Immature natural killer cell (primary cell): ENCODE measurements at regions not wholly inside any gene's neighbourhood (a gene's known extent, or its start where the extent isn't known, plus 50 kb on each side); places are given as distances from the start of the nearest gene placed in this dataset.

Experiments used
- DNase-seq, 3 donors: peaks; one replicate each; pipeline ENCODE4 v3.0.0; 2022; ENCODE audit warnings: mixed read lengths in 1 of 3
- H3K27ac Mint-ChIP-seq, 6 donors: one replicate each; pipeline ENCODE4 v1.8.0; 2020; ENCODE audit warnings: mixed read lengths in 6 of 6, mild to moderate bottlenecking in 5 of 6, inconsistent platforms in 4 of 6, moderate library complexity in 3 of 6
- H3K27me3 Mint-ChIP-seq, 3 donors: one replicate each; pipeline ENCODE4 v1.8.0; 2020 to 2021; ENCODE audit warnings: low read depth in 3 of 3, mild to moderate bottlenecking in 3 of 3, mixed read lengths in 3 of 3, moderate library complexity in 3 of 3, inconsistent platforms in 1 of 3
- H3K36me3 Mint-ChIP-seq, 3 donors: one replicate each; pipeline ENCODE4 v1.8.0; 2020; ENCODE audit warnings: mixed read lengths in 3 of 3, inconsistent platforms in 2 of 3, mild to moderate bottlenecking in 2 of 3
- H3K4me1 Mint-ChIP-seq, 2 donors: one replicate each; pipeline ENCODE4 v1.8.0; 2020; ENCODE audit warnings: inconsistent platforms in 2 of 2, mild to moderate bottlenecking in 2 of 2, mixed read lengths in 2 of 2, moderate library complexity in 1 of 2
- H3K4me3 Mint-ChIP-seq, 5 donors: one replicate each; pipeline ENCODE4 v1.8.0; 2020; ENCODE audit warnings: mild to moderate bottlenecking in 5 of 5, mixed read lengths in 5 of 5, inconsistent platforms in 3 of 5, moderate library complexity in 3 of 5
- H3K9me3 Mint-ChIP-seq, 6 donors: one replicate each; pipeline ENCODE4 v1.8.0; 2020; ENCODE audit warnings: mild to moderate bottlenecking in 6 of 6, mixed read lengths in 6 of 6, inconsistent platforms in 4 of 6, moderate library complexity in 3 of 6

DNA sequence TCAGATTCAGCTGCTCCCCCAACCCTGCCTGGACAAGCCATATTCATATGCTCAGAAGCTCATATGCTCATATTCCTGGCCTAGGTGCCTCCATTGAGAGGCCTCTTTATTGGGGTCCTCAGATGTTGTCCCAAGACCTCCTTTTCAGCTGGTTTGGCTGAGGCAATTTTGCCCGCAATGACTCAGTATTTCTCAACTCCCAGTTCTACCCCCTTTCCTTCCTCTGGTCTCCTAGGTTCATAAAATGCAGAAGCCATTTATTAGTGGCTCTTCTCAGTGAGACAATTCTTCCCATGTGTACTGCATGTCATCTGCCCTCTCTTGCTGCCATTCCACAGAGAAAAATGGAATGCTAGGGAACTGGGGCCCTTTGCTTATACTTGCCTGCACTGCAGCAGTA lies 110.7 kb downstream of the INHBA start:
- H3K36me3 Mint-ChIP-seq = peaks cover 0 to 4% (median 0%) of the 10 kb centered on the region in 3 donors
- no peak overlapping the region for H3K4me3 Mint-ChIP-seq
- no peak overlapping the region for H3K27ac Mint-ChIP-seq
- H3K4me1 Mint-ChIP-seq = no peaks in the 10 kb centered on the region
- H3K9me3 Mint-ChIP-seq = peaks cover 9 to 50% (median 15%) of the 10 kb centered on the region in 6 donors
- peaks cover 0 to 2% (median 0%) of the 10 kb centered on the region in 3 donors for H3K27me3 Mint-ChIP-seq
- no peak for DNase-seq

- Mint-ChIP-seq H3K36me3 (no peaks in the 10 kb centered on the region), H3K4me1 (no peaks in the 10 kb centered on the region), H3K9me3 (peaks cover 3 to 38% (median 10%) of the 10 kb centered on the region in 6 donors), H3K27me3 (peaks cover 0 to 2% (median 0%) of the 10 kb centered on the region in 3 donors), H3K27ac (no peak overlapping the region), H3K4me3 (no peak overlapping the region)
- no peak for DNase-seq
Measured at GRCh38 chr7:41590986-41591385, 111.9 kb downstream of the INHBA start.

- Mint-ChIP-seq H3K4me1 (no peaks in the 10 kb centered on the region), H3K27ac (no peak overlapping the region), H3K4me3 (no peak overlapping the region), H3K9me3 (peaks cover 0 to 24% (median 6%) of the 10 kb centered on the region in 6 donors), H3K27me3 (peaks cover 0 to 2% (median 0%) of the 10 kb centered on the region in 3 donors), H3K36me3 (no peaks in the 10 kb centered on the region)
- DNase-seq = no peak
Measured at GRCh38 chr7:41588341-41588740, 114.5 kb downstream of the INHBA start.

- H3K27me3 Mint-ChIP-seq = peaks cover 0 to 2% (median 0%) of the 10 kb centered on the region in 3 donors
- peaks cover 0 to 20% (median 6%) of the 10 kb centered on the region in 6 donors for H3K9me3 Mint-ChIP-seq
- DNase-seq = no peak
- no peaks in the 10 kb centered on the region for H3K36me3 Mint-ChIP-seq
- H3K4me3 Mint-ChIP-seq = no peak overlapping the region
- no peaks in the 10 kb centered on the region for H3K4me1 Mint-ChIP-seq
- no peak overlapping the region for H3K27ac Mint-ChIP-seq
Measured at GRCh38 chr7:41586931-41587640, 115.8 kb downstream of the INHBA start.

GRCh38 chr7:41584746-41585145 lies 118.1 kb downstream of the INHBA start:
- Mint-ChIP-seq H3K4me1 (no peaks in the 10 kb centered on the region), H3K4me3 (no peak overlapping the region), H3K27me3 (peaks cover 0 to 2% (median 1%) of the 10 kb centered on the region in 3 donors)

GRCh38 chr7:41582116-41582515 lies 120.8 kb downstream of the INHBA start:
- Mint-ChIP-seq H3K4me3 (no peak overlapping the region), H3K9me3 (peaks cover 0 to 5% (median under 1%) of the 10 kb centered on the region in 6 donors), H3K27ac (no peak overlapping the region), H3K27me3 (peaks cover 0 to 1% (median 0%) of the 10 kb centered on the region in 3 donors), H3K36me3 (no peaks in the 10 kb centered on the region), H3K4me1 (no peaks in the 10 kb centered on the region)
- no peak for DNase-seq

More at GRCh38 chr7:41584746-41585145, 118.1 kb downstream of the INHBA start:
- Mint-ChIP-seq H3K9me3 (peaks cover 0 to 6% (median 3%) of the 10 kb centered on the region in 6 donors), H3K27ac (no peak overlapping the region), H3K36me3 (no peaks in the 10 kb centered on the region)
- DNase-seq = no peak

DNA sequence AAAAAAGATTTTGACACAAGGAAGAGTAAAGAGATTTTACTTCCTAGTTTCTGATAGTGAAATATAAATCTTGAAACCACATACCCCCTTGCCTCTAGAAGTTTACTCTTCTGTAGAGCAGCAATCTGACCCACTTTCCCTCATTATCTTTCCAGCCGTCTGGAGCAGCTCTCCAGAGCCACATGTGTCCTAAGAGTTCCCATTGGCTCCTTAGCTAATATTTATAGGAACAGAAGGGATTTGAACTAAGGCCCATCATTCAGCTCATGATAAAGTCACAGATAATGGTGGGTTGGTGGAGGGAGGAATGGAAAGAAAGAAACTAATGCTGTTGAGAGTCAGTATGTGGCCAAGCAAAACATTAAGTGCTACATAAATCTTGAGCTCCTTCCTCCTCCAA lies 121.8 kb downstream of the INHBA start:
- Mint-ChIP-seq H3K36me3 (no peaks in the 10 kb centered on the region), H3K9me3 (peaks cover 0 to 5% (median 0%) of the 10 kb centered on the region in 6 donors), H3K27me3 (peaks cover 0 to 1% (median 0%) of the 10 kb centered on the region in 3 donors), H3K4me3 (no peak overlapping the region), H3K4me1 (no peaks in the 10 kb centered on the region), H3K27ac (no peak overlapping the region)
- no peak for DNase-seq

- DNase-seq = no peak
- Mint-ChIP-seq H3K4me3 (no peak overlapping the region), H3K27me3 (peaks cover 0 to 1% (median 0%) of the 10 kb centered on the region in 3 donors), H3K36me3 (no peaks in the 10 kb centered on the region), H3K27ac (no peak overlapping the region), H3K9me3 (peaks cover 0 to 5% (median 0%) of the 10 kb centered on the region in 6 donors), H3K4me1 (no peaks in the 10 kb centered on the region)
Measured at GRCh38 chr7:41579961-41580935, 122.6 kb downstream of the INHBA start.

GRCh38 chr7:41578700-41579099 lies 124.2 kb downstream of the INHBA start:
- DNase-seq = no peak
- Mint-ChIP-seq H3K27ac (no peak overlapping the region), H3K36me3 (no peaks in the 10 kb centered on the region), H3K4me1 (no peaks in the 10 kb centered on the region), H3K4me3 (no peak overlapping the region), H3K9me3 (peaks cover 0 to 5% (median 0%) of the 10 kb centered on the region in 6 donors), H3K27me3 (peaks cover 0 to 1% (median 0%) of the 10 kb centered on the region in 3 donors)

DNA sequence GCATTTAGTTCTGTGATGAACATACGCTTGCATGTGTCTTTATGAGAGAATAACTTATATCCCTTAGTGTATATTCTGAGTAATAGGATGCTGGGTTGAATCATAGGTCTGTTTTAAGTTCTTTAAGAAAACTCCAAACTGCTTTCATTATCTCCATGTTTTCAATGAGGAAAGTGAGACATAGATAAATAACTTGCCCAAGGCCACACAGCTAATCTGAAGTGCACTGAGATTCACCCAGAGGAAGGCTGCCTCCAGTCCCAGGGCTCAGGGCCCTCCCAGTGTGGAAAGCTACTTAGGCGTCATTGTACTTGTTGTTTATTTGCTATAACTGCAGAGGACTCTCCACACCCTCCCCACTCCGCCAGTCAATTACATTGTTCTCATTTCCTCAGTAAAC lies 126.7 kb downstream of the INHBA start:
- peaks cover 0 to 5% (median 0%) of the 10 kb centered on the region in 6 donors for H3K9me3 Mint-ChIP-seq
- no peaks in the 10 kb centered on the region for H3K4me1 Mint-ChIP-seq
- no peak for DNase-seq
- H3K27me3 Mint-ChIP-seq = no peaks in the 10 kb centered on the region
- no peaks in the 10 kb centered on the region for H3K36me3 Mint-ChIP-seq
- no peak overlapping the region for H3K27ac Mint-ChIP-seq
- H3K4me3 Mint-ChIP-seq = no peak overlapping the region

GRCh38 chr7:41574377-41574776 lies 128.5 kb downstream of the INHBA start:
- H3K27ac Mint-ChIP-seq = no peak overlapping the region
- no peak for DNase-seq
- H3K4me1 Mint-ChIP-seq = no peaks in the 10 kb centered on the region
- no peak overlapping the region for H3K4me3 Mint-ChIP-seq
- H3K36me3 Mint-ChIP-seq = no peaks in the 10 kb centered on the region
- H3K9me3 Mint-ChIP-seq = peaks cover 0 to 3% (median 0%) of the 10 kb centered on the region in 6 donors
- H3K27me3 Mint-ChIP-seq = no peaks in the 10 kb centered on the region

- DNase-seq = no peak
- peaks cover 0 to 3% (median 0%) of the 10 kb centered on the region in 6 donors for H3K9me3 Mint-ChIP-seq
- H3K4me1 Mint-ChIP-seq = no peaks in the 10 kb centered on the region
- no peak overlapping the region for H3K27ac Mint-ChIP-seq
- no peak overlapping the region for H3K4me3 Mint-ChIP-seq
- H3K36me3 Mint-ChIP-seq = no peaks in the 10 kb centered on the region
- H3K27me3 Mint-ChIP-seq = no peaks in the 10 kb centered on the region
Measured at GRCh38 chr7:41573862-41574261, 129.0 kb downstream of the INHBA start.

DNA sequence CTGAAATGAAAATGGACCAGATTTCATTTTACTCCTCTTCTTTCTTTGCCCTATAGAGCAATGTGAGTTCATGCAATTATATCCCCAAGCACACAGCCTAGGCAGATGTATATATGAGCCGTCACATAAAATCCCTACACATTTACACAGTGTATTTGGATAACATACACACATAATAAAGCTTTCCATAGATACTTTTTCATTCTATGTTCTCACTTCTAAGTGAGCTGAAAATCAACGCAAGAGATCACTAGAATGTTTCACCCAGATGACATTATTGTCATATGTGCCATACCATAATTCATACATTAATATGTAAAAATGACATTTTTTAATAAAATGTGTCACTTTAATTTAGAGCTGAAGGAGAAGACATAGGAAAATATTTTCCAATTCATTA lies 129.4 kb downstream of the INHBA start:
- no peaks in the 10 kb centered on the region for H3K36me3 Mint-ChIP-seq
- H3K27ac Mint-ChIP-seq = no peak overlapping the region
- no peak for DNase-seq
- peaks cover 0 to 2% (median 0%) of the 10 kb centered on the region in 6 donors for H3K9me3 Mint-ChIP-seq
- H3K4me1 Mint-ChIP-seq = no peaks in the 10 kb centered on the region
- H3K4me3 Mint-ChIP-seq = no peak overlapping the region
- H3K27me3 Mint-ChIP-seq = no peaks in the 10 kb centered on the region

DNA sequence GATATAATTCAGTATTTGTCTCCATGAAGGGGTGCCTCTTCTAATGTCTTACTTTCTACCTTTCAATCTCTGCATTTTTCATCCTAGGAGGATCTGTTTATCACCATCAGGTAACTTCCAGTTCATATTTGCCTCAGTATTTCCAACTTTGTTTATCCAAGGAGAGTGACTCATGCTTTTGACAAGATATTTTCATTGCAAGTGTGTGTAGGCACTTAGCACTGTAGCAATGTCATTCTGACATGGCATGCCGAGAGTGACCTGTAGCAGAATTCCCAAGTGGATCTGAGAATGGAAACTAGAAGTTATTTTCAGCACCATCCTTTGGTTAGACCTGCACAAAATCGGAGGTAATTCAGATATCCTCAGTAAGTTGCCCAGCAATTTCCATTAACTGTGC lies 129.9 kb downstream of the INHBA start:
- Mint-ChIP-seq H3K27me3 (no peaks in the 10 kb centered on the region), H3K36me3 (no peaks in the 10 kb centered on the region), H3K4me1 (no peaks in the 10 kb centered on the region), H3K4me3 (no peak overlapping the region), H3K27ac (no peak overlapping the region), H3K9me3 (peaks cover 0 to 3% (median 0%) of the 10 kb centered on the region in 6 donors)
- no peak for DNase-seq
